K562 (cell line): ENCODE measurements at regions not wholly inside any gene's neighbourhood (a gene's known extent, or its start where the extent isn't known, plus 50 kb on each side); places are given as distances from the start of the nearest gene placed in this dataset.

Experiments
- ATAC-seq: fragments of 200-7000 bp; cut with Tn5 transposase; 3 replicates; pipeline ENCODE4 v1.9.1; 2020; ENCODE audit warnings: moderate library complexity
- BruUV-seq: library from RNA; stranded (reverse); fragments of 400-500 nt; replicated peaks from 2 replicates; lab custom pipeline; 2021; lab: Mats Ljungman, UMichigan
- CTCF ChIA-PET: fragments of 300-600 bp; formaldehyde crosslinking; extraction: SDS; loops from one replicate; lab custom pipeline; 2021; ENCODE audit warnings: low intra/inter-chr PET ratio; lab: Yijun Ruan, JAX
- POLR2A ChIA-PET: fragments of 300-600, 350-650 bp; sonication (Branson Sonifier 250); formaldehyde crosslinking; extraction: SDS; loops from one replicate; lab custom pipeline; 2021; ENCODE audit warnings: antibody characterized with exemption, inconsistent platforms; lab: Yijun Ruan, JAX
- DNase-seq, 4 experiments: peaks; one replicate each; pipeline versions ENCODE4 v3.0.0 to v3.0.0-alpha.2; 2011 to 2018; ENCODE audit warnings: low spot score in 3 of 4, mixed read lengths in 3 of 4; ENCODE audit errors: extremely low read depth in 1 of 4
- FAIRE-seq: peaks from 2 replicates; lab custom pipeline; 2011; peaks lifted over from hg19 to GRCh38; lab: Jason Lieb, UNC
- H2AFZ ChIP-seq: 2 replicates; pipeline ENCODE4 v1.6.0; 2011; ENCODE audit warnings: low read depth, low read length, control low read depth, inconsistent platforms
- H3K27ac ChIP-seq: fragments of 200-600 bp; 3 replicates; pipeline ENCODE4 v1.8.0; 2011; ENCODE audit warnings: low read depth, mild to moderate bottlenecking, control low read depth, inconsistent platforms, low read length, moderate library complexity, mixed read lengths; ENCODE audit errors: extremely low read depth
- H3K27me3 ChIP-seq, 2 experiments: fragments of 300-600 bp in 1 of 2; 2 replicates in 1 of 2; 3 replicates in 1 of 2; pipeline versions ENCODE4 v1.6.0 to v1.8.0; 2011; ENCODE audit warnings: inconsistent platforms in 2 of 2, low read length in 2 of 2, mild to moderate bottlenecking in 1 of 2, mixed read lengths in 1 of 2, moderate library complexity in 1 of 2; ENCODE audit not compliant: control insufficient read depth in 2 of 2, insufficient read depth in 2 of 2
- H3K36me3 ChIP-seq: fragments of 300-600 bp; 3 replicates; pipeline ENCODE4 v1.8.0; 2011; ENCODE audit warnings: mild to moderate bottlenecking, low read length, inconsistent platforms; ENCODE audit not compliant: control insufficient read depth, insufficient read depth
- H3K4me1 ChIP-seq, 2 experiments: fragments of 200-600 bp in 1 of 2; replicated peaks in 1 of 2; 2 replicates in 1 of 2; 3 replicates in 1 of 2; pipeline versions ENCODE4 v1.5.1 to v1.8.0; 2011; ENCODE audit warnings: inconsistent platforms in 2 of 2, low read length in 2 of 2, mild to moderate bottlenecking in 1 of 2, mixed read lengths in 1 of 2, moderate library complexity in 1 of 2; ENCODE audit not compliant: control insufficient read depth in 2 of 2, insufficient read depth in 2 of 2
- H3K4me2 ChIP-seq: 2 replicates; pipeline ENCODE4 v1.6.1; 2011; ENCODE audit warnings: low read length, control low read depth, inconsistent platforms, mixed read lengths; ENCODE audit not compliant: insufficient read depth
- H3K4me3 ChIP-seq: fragments of 200-600 bp; sonication (generic), shearing (Covaris generic); 2 replicates; pipeline ENCODE4 v1.5.1; 2016; ENCODE audit warnings: control low read depth, inconsistent platforms
- H3K79me2 ChIP-seq: fragments of 200-600 bp; 3 replicates; pipeline ENCODE4 v1.8.0; 2011; ENCODE audit warnings: low read length, inconsistent platforms; ENCODE audit not compliant: control insufficient read depth, insufficient read depth
- H3K9ac ChIP-seq, 2 experiments: 2 replicates each; pipeline versions ENCODE4 v1.6.0 to v1.6.1; 2011; ENCODE audit warnings: low read depth in 2 of 2, low read length in 2 of 2, control low read depth in 1 of 2, inconsistent platforms in 1 of 2, mild to moderate bottlenecking in 1 of 2, mixed read lengths in 1 of 2; ENCODE audit not compliant: insufficient read depth in 1 of 2
- H3K9me1 ChIP-seq: one replicate; pipeline ENCODE4 v1.6.0; 2011; ENCODE audit warnings: inconsistent platforms, mild to moderate bottlenecking, low read length, moderate library complexity; ENCODE audit not compliant: control insufficient read depth, insufficient read depth
- H3K9me3 ChIP-seq: replicated peaks from 2 replicates; pipeline ENCODE4 v1.5.1; 2011; ENCODE audit warnings: low read depth, low read length, inconsistent platforms; ENCODE audit not compliant: control insufficient read depth, insufficient read depth
- H4K20me1 ChIP-seq: replicated peaks from 2 replicates; pipeline ENCODE4 v1.6.1; 2011; ENCODE audit warnings: low read length, inconsistent platforms, mixed read lengths; ENCODE audit not compliant: control insufficient read depth, insufficient read depth
- CBFA2T3 ChIP-seq: fragments of 450-650 bp; IDR thresholded peaks from 2 replicates; pipeline ENCODE4 v1.6.1; 2017
- GABPA ChIP-seq: fragments of 200-800 bp; sonication (Bioruptor generic); conservative IDR thresholded peaks from 2 replicates; pipeline ENCODE4 v1.6.1; 2016; ENCODE audit warnings: low read depth, missing genetic modification characterization, missing compliant biosample characterization
- GTF2B ChIP-seq: IDR thresholded peaks from 2 replicates; pipeline ENCODE4 v1.6.1; 2011; ENCODE audit not compliant: insufficient read length; ENCODE audit errors: extremely low read depth
- IRF2 ChIP-seq: sonication (generic); formaldehyde crosslinking; IDR thresholded peaks from 2 replicates; pipeline ENCODE4 v1.8.1; 2022; ENCODE audit warnings: mild to moderate bottlenecking, missing genetic modification reagents
- KAT2B ChIP-seq: IDR thresholded peaks from one replicate; pipeline ENCODE4 v1.6.1; 2012; ENCODE audit warnings: low read depth, mild to moderate bottlenecking, control low read depth, inconsistent platforms, low read length, moderate library complexity
- KLF13 ChIP-seq: fragments of 450-650 bp; IDR thresholded peaks from 2 replicates; pipeline ENCODE4 v1.6.1; 2016; ENCODE audit warnings: missing genetic modification characterization, low read depth, mild to moderate bottlenecking, missing compliant biosample characterization, moderate library complexity, borderline replicate concordance
- LARP7 ChIP-seq: fragments of 450-650 bp; IDR thresholded peaks from 2 replicates; pipeline ENCODE4 v1.6.1; 2016
- RFX5 ChIP-seq: IDR thresholded peaks from 2 replicates; pipeline ENCODE4 v1.6.1; 2011; ENCODE audit warnings: low read depth, mild to moderate bottlenecking, improper control_type of control experiment, low read length
- SMARCA4 ChIP-seq: fragments of 450-650 bp; IDR thresholded peaks from 2 replicates; pipeline ENCODE4 v1.6.1; 2016
- ZNF253 ChIP-seq: fragments of 250-450 bp; sonication (Bioruptor Pico); conservative IDR thresholded peaks from 2 replicates; pipeline ENCODE4 v1.6.1; 2021; ENCODE audit warnings: mild to moderate bottlenecking
- ZNF436 ChIP-seq: fragments of 250-450, 450-650 bp; sonication (Bioruptor Pico); formaldehyde crosslinking; IDR thresholded peaks from 2 replicates; pipeline ENCODE4 v1.7.0; 2020; ENCODE audit warnings: mild to moderate bottlenecking
- ZSCAN32 ChIP-seq: fragments of 450-650 bp; formaldehyde crosslinking; IDR thresholded peaks from 2 replicates; pipeline ENCODE4 v1.4.0; 2020; ENCODE audit warnings: mild to moderate bottlenecking, moderate library complexity
- WGBS: fragments of 100-300 bp; shearing (Covaris generic); methylation state at CpG from one replicate; pipeline ENCODE4 v1.1.6; 2016; ENCODE audit warnings: low coverage, mixed read lengths; ENCODE audit not compliant: insufficient coverage; ENCODE audit errors: missing lambda C conversion rate; 5-methylcytosine and 5-hydroxymethylcytosine counted together
- in situ Hi-C: fragments of 300-500 bp; cut with MboI; formaldehyde crosslinking; loops from 4 replicates; pipeline ENCODE4 v1.15.0; 2018; ENCODE audit warnings: inconsistent platforms, mixed read lengths
- intact Hi-C: fragments of 100-400 bp; cut with micrococcal nuclease; formaldehyde crosslinking; loops from 2 replicates; pipeline ENCODE4 v1.14.2; 2022
- TF ChIP-seq, protein P1 (sequence below): fragments of 450-650 bp; formaldehyde crosslinking; conservative IDR thresholded peaks from 2 replicates; pipeline ENCODE4 v1.4.0; 2022; ENCODE audit warnings: mild to moderate bottlenecking, missing genetic modification characterization
- TF ChIP-seq, protein P2 (sequence below), 2 experiments: fragments of 150-350 bp in 1 of 2; IDR thresholded peaks; 2 replicates each; pipeline ENCODE4 v1.6.1; 2012 to 2016; ENCODE audit warnings: low read depth in 2 of 2, low read length in 2 of 2, mild to moderate bottlenecking in 1 of 2, moderate library complexity in 1 of 2

GRCh38 chr13:31919971-31920726, 111.4 kb upstream of the FRY start:
- 0% methylated on average over 4 of the region's 4 CpGs for WGBS
- Histone ChIP-seq H3K27ac (no peak overlapping the region), H3K36me3 (no peaks in the 10 kb centered on the region), H3K4me1 (no peaks in the 10 kb centered on the region), H3K79me2 (no peaks in the 10 kb centered on the region), H3K4me3 (no peak overlapping the region), H2AFZ (no peak overlapping the region), H4K20me1 (no peaks in the 10 kb centered on the region), H3K9me3 (no peaks in the 10 kb centered on the region), H3K9ac (no peak overlapping the region), H3K9me1 (no peaks in the 10 kb centered on the region), H3K4me2 (no peak overlapping the region), H3K27me3 (no peaks in the 10 kb centered on the region)
- CTCF ChIA-PET: no interaction called here
- no TSS peak for BruUV-seq
- in situ Hi-C loops: loop anchor here (25.0 kb wide), 1 partner anchor 392 kb away; the partner anchor contains the start of genes BRCA2 and ZAR1L
- intact Hi-C loops: no loop called here
- DNase-seq (no peak), FAIRE-seq (no peak), ATAC-seq (no peak)
- POLR2A ChIA-PET: interaction anchor here (0.9 kb wide), 1 partner anchor 10 kb away, joined by 4 read pairs; no protein-coding TSS in a partner anchor
- TF ChIP-seq KAT2B (no peak), ZSCAN32 (CRISPR knock-in tag) (no peak), ZNF253 (CRISPR knock-in tag) (no peak), GTF2B (no peak), KLF13 (tag) (no peak), ZNF436 (no peak), GABPA (tag) (no peak), SMARCA4 (no peak), IRF2 (no peak), CBFA2T3 (no peak), LARP7 (no peak), RFX5 (no peak)
- TF ChIP-seq, protein P1, sequence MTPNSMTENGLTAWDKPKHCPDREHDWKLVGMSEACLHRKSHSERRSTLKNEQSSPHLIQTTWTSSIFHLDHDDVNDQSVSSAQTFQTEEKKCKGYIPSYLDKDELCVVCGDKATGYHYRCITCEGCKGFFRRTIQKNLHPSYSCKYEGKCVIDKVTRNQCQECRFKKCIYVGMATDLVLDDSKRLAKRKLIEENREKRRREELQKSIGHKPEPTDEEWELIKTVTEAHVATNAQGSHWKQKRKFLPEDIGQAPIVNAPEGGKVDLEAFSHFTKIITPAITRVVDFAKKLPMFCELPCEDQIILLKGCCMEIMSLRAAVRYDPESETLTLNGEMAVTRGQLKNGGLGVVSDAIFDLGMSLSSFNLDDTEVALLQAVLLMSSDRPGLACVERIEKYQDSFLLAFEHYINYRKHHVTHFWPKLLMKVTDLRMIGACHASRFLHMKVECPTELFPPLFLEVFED (CRISPR knock-in tag): no peak
- TF ChIP-seq, protein P2, sequence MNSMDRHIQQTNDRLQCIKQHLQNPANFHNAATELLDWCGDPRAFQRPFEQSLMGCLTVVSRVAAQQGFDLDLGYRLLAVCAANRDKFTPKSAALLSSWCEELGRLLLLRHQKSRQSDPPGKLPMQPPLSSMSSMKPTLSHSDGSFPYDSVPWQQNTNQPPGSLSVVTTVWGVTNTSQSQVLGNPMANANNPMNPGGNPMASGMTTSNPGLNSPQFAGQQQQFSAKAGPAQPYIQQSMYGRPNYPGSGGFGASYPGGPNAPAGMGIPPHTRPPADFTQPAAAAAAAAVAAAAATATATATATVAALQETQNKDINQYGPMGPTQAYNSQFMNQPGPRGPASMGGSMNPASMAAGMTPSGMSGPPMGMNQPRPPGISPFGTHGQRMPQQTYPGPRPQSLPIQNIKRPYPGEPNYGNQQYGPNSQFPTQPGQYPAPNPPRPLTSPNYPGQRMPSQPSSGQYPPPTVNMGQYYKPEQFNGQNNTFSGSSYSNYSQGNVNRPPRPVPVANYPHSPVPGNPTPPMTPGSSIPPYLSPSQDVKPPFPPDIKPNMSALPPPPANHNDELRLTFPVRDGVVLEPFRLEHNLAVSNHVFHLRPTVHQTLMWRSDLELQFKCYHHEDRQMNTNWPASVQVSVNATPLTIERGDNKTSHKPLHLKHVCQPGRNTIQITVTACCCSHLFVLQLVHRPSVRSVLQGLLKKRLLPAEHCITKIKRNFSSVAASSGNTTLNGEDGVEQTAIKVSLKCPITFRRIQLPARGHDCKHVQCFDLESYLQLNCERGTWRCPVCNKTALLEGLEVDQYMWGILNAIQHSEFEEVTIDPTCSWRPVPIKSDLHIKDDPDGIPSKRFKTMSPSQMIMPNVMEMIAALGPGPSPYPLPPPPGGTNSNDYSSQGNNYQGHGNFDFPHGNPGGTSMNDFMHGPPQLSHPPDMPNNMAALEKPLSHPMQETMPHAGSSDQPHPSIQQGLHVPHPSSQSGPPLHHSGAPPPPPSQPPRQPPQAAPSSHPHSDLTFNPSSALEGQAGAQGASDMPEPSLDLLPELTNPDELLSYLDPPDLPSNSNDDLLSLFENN (IDR thresholded peaks at IDR 0.05; ENCODE audit: low read depth in 2 of 2, low read length in 2 of 2): no peak
